BJ (cell line): ENCODE measurements at regions not wholly inside any gene's neighbourhood (a gene's known extent, or its start where the extent isn't known, plus 50 kb on each side); places are given as distances from the start of the nearest gene placed in this dataset.

Experiments used
- CTCF ChIA-PET: fragments of 350-600 bp; formaldehyde crosslinking; extraction: SDS; loops from one replicate; lab custom pipeline; 2021; ENCODE audit warnings: antibody characterized with exemption, inconsistent platforms; lab: Yijun Ruan, JAX
- POLR2A ChIA-PET: fragments of 300-600 bp; sonication (Branson Sonifier 250); formaldehyde crosslinking; extraction: SDS; loops from one replicate; lab custom pipeline; 2021; ENCODE audit warnings: antibody characterized with exemption; lab: Charles Lee
- DNase-seq: peaks from one replicate; pipeline ENCODE4 v3.0.0-alpha.2; 2011; ENCODE audit warnings: low read depth
- H3K27me3 ChIP-seq: 2 replicates; pipeline ENCODE4 v1.6.0; 2011; ENCODE audit warnings: low read length; ENCODE audit not compliant: control insufficient read depth, insufficient read depth
- H3K36me3 ChIP-seq: 2 replicates; pipeline ENCODE4 v1.5.1; 2011; ENCODE audit warnings: low read length; ENCODE audit not compliant: control insufficient read depth, insufficient read depth
- H3K4me3 ChIP-seq: 2 replicates; pipeline ENCODE4 v1.5.1; 2011; ENCODE audit warnings: low read depth, mild to moderate bottlenecking, control low read depth, low read length
- CTCF ChIP-seq: IDR thresholded peaks from 2 replicates; pipeline ENCODE4 v1.5.1; 2011; ENCODE audit warnings: low read depth, mild to moderate bottlenecking, control low read depth, inconsistent platforms, low read length, moderate library complexity; ENCODE audit not compliant: insufficient read depth

GRCh38 chr9:131809941-131810344, 70.1 kb upstream of the RAPGEF1 start:
- ChIA-PET CTCF (no interaction called here), POLR2A (no interaction called here)
- Histone ChIP-seq H3K4me3 (no peak overlapping the region), H3K36me3 (no peaks in the 10 kb centered on the region), H3K27me3 (peaks cover 20% of the 10 kb centered on the region)
- no peak for DNase-seq
- no peak for TF ChIP-seq CTCF

- Histone ChIP-seq H3K4me3 (no peak overlapping the region), H3K36me3 (no peaks in the 10 kb centered on the region), H3K27me3 (peaks cover 22% of the 10 kb centered on the region)
- no peak for TF ChIP-seq CTCF
- ChIA-PET POLR2A (no interaction called here), CTCF (interaction anchor here (0.7 kb wide), 1 partner anchor 29 kb away, joined by 3 read pairs; no protein-coding TSS in a partner anchor)
- DNase-seq: no peak
These were observed 68.4 kb upstream of the RAPGEF1 start for GRCh38 chr9:131808291-131808690.

- CTCF ChIA-PET: interaction anchor here (0.7 kb wide), 1 partner anchor 29 kb away, joined by 3 read pairs; no protein-coding TSS in a partner anchor
- Histone ChIP-seq H3K27me3 (peaks cover 20% of the 10 kb centered on the region), H3K4me3 (no peak overlapping the region), H3K36me3 (no peaks in the 10 kb centered on the region)
- DNase-seq: no peak
- TF ChIP-seq CTCF: no peak
- POLR2A ChIA-PET: no interaction called here
These were observed 67.5 kb upstream of the RAPGEF1 start for GRCh38 chr9:131807144-131807983.

- Histone ChIP-seq H3K4me3 (no peak overlapping the region), H3K36me3 (no peaks in the 10 kb centered on the region), H3K27me3 (peaks cover 20% of the 10 kb centered on the region)
- no peak for TF ChIP-seq CTCF
- no peak for DNase-seq
- POLR2A ChIA-PET: interaction anchor here (0.6 kb wide), 1 partner anchor 73 kb away, joined by 13 read pairs; no protein-coding TSS in a partner anchor
- CTCF ChIA-PET: no interaction called here
These were observed 65.9 kb upstream of the RAPGEF1 start for GRCh38 chr9:131805803-131806202.

- no peak for TF ChIP-seq CTCF
- no peak for DNase-seq
- Histone ChIP-seq H3K4me3 (no peak overlapping the region), H3K36me3 (no peaks in the 10 kb centered on the region), H3K27me3 (peaks cover 14% of the 10 kb centered on the region)
- ChIA-PET POLR2A (no interaction called here), CTCF (no interaction called here)
These were observed 65.0 kb upstream of the RAPGEF1 start for GRCh38 chr9:131804826-131805225.
